Lower leg skin (tissue), 3 donors: ENCODE measurements at regions not wholly inside any gene's neighbourhood (a gene's known extent, or its start where the extent isn't known, plus 50 kb on each side); places are given as distances from the start of the nearest gene placed in this dataset.

Experiments used
- CTCF ChIP-seq, 3 donors: fragments of 450-650 bp; IDR thresholded peaks; one replicate each; pipeline ENCODE4 v1.5.1; 2016; ENCODE audit warnings: antibody characterized with exemption in 3 of 3, mild to moderate bottlenecking in 3 of 3, moderate library complexity in 2 of 3
- POLR2A ChIP-seq, 2 donors: fragments of 450-650 bp; IDR thresholded peaks; one replicate each; pipeline ENCODE4 v1.6.1; 2016 to 2017; ENCODE audit warnings: antibody characterized with exemption in 2 of 2, mild to moderate bottlenecking in 1 of 2, moderate library complexity in 1 of 2

DNA sequence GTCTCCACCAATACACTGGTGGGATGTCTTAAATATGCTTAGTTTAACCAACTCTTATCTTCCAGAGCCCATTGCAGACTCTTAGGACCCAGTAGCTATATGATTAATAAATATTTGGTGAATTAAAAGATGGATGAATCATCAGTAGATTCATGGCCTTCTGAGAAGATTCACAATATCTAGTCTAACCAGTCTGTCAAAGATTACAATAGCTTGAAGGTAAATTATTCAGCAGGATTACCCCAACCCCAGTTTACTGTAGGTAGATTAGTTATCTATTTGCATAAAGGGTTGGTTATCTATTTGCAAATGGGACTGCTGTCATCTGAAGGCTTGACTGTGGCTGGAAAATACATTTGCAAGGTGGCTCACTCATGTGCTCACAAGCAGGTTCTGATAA is 239.4 kb upstream of the THRB start:
- TF ChIP-seq CTCF (IDR thresholded peaks at IDR 0.05) (no peak), POLR2A (IDR thresholded peaks at IDR 0.05) (no peak)
